SK-N-SH treated with all-trans-retinoic acid at 6 μM for 48 hours (cell line): ENCODE measurements at regions not wholly inside any gene's neighbourhood (a gene's known extent, or its start where the extent isn't known, plus 50 kb on each side); places are given as distances from the start of the nearest gene placed in this dataset.

Source experiments
- ATAC-seq: fragments of 200-7000 bp; cut with Tn5 transposase; 3 replicates; pipeline ENCODE4 v1.9.1; 2020; ENCODE audit warnings: mild to moderate bottlenecking, moderate library complexity
- ARNTL ChIP-seq: fragments of 450-650 bp; formaldehyde crosslinking; IDR thresholded peaks from 2 replicates; pipeline ENCODE4 v1.5.0; 2020; ENCODE audit warnings: low read depth, mild to moderate bottlenecking, moderate library complexity, borderline replicate concordance
- CREB5 ChIP-seq: fragments of 250-450 bp; sonication (Bioruptor Pico); IDR thresholded peaks from 2 replicates; pipeline ENCODE4 v1.5.1; 2020; ENCODE audit warnings: low read depth, mild to moderate bottlenecking, moderate library complexity
- ESRRG ChIP-seq: fragments of 250-450 bp; sonication (Bioruptor Pico); IDR thresholded peaks from 2 replicates; pipeline ENCODE4 v1.6.1; 2021; ENCODE audit warnings: mild to moderate bottlenecking
- ISL1 ChIP-seq: fragments of 250-450 bp; sonication (Bioruptor Pico); IDR thresholded peaks from 2 replicates; pipeline ENCODE4 v2.1.2; 2022; ENCODE audit warnings: mild to moderate bottlenecking, moderate library complexity
- OSR1 ChIP-seq: fragments of 250-450 bp; sonication (Bioruptor Pico); IDR thresholded peaks from 2 replicates; pipeline ENCODE4 v1.8.0; 2022; ENCODE audit warnings: moderate library complexity, mild to moderate bottlenecking, inconsistent platforms
- PATZ1 ChIP-seq: fragments of 250-450 bp; sonication (Bioruptor Pico); IDR thresholded peaks from 2 replicates; pipeline ENCODE4 v1.8.0; 2020; ENCODE audit warnings: mild to moderate bottlenecking, moderate library complexity, borderline replicate concordance
- PPARA ChIP-seq: fragments of 250-450 bp; sonication (Bioruptor Pico); IDR thresholded peaks from 2 replicates; pipeline ENCODE4 v1.5.0; 2020; ENCODE audit warnings: mild to moderate bottlenecking, borderline replicate concordance
- SNAI2 ChIP-seq: fragments of 250-450 bp; sonication (Bioruptor Pico); IDR thresholded peaks from 2 replicates; pipeline ENCODE4 v1.5.0; 2020; ENCODE audit warnings: mild to moderate bottlenecking, moderate library complexity
- TCF4 ChIP-seq: fragments of 250-450 bp; sonication (Bioruptor Pico); IDR thresholded peaks from 2 replicates; pipeline ENCODE4 v1.8.0; 2021; ENCODE audit warnings: mild to moderate bottlenecking, moderate library complexity, borderline replicate concordance
- TOX ChIP-seq: fragments of 250-450 bp; sonication (Bioruptor Pico); IDR thresholded peaks from 2 replicates; pipeline ENCODE4 v1.8.0; 2021; ENCODE audit warnings: mild to moderate bottlenecking, moderate library complexity, borderline replicate concordance
- TSHZ2 ChIP-seq: fragments of 250-450 bp; sonication (Bioruptor Pico); IDR thresholded peaks from 2 replicates; pipeline ENCODE4 v1.5.0; 2020; ENCODE audit warnings: mild to moderate bottlenecking, moderate library complexity
- ZC3H10 ChIP-seq: fragments of 250-450 bp; sonication (Bioruptor Pico); IDR thresholded peaks from 2 replicates; pipeline ENCODE4 v1.5.1; 2021; ENCODE audit warnings: mild to moderate bottlenecking, moderate library complexity
- ZFP3 ChIP-seq: fragments of 250-450 bp; sonication (Bioruptor Pico); IDR thresholded peaks from 2 replicates; pipeline ENCODE4 v1.5.0; 2020; ENCODE audit warnings: mild to moderate bottlenecking, moderate library complexity
- ZFP30 ChIP-seq: fragments of 450-650 bp; formaldehyde crosslinking; IDR thresholded peaks from 2 replicates; pipeline ENCODE4 v1.5.0; 2022; ENCODE audit warnings: mild to moderate bottlenecking, moderate library complexity
- ZNF565 ChIP-seq: fragments of 450-650 bp; formaldehyde crosslinking; conservative IDR thresholded peaks from 2 replicates; pipeline ENCODE4 v1.5.0; 2020; ENCODE audit warnings: low read depth, mild to moderate bottlenecking, moderate library complexity
- ZNF70 ChIP-seq: fragments of 450-650 bp; formaldehyde crosslinking; IDR thresholded peaks from 2 replicates; pipeline ENCODE4 v1.5.0; 2020; ENCODE audit warnings: mild to moderate bottlenecking, moderate library complexity
- ZNF8 ChIP-seq: fragments of 450-650 bp; formaldehyde crosslinking; IDR thresholded peaks from 2 replicates; pipeline ENCODE4 v1.5.0; 2020; ENCODE audit warnings: mild to moderate bottlenecking, moderate library complexity
- TF ChIP-seq, protein P1 (sequence below): fragments of 250-450 bp; sonication (Bioruptor Pico); IDR thresholded peaks from 2 replicates; pipeline ENCODE4 v1.5.1; 2021; ENCODE audit warnings: mild to moderate bottlenecking, moderate library complexity
- TF ChIP-seq, protein P2 (sequence below): fragments of 250-450 bp; sonication (Bioruptor Pico); IDR thresholded peaks from 2 replicates; pipeline ENCODE4 v1.8.0; 2021; ENCODE audit warnings: low read depth, mild to moderate bottlenecking, moderate library complexity, borderline replicate concordance

- TF ChIP-seq ESRRG (CRISPR knock-in tag) (no peak), PPARA (CRISPR knock-in tag) (no peak), TOX (CRISPR knock-in tag) (no peak), TCF4 (no peak), ZFP30 (no peak), ZNF565 (CRISPR knock-in tag) (no peak), ZC3H10 (CRISPR knock-in tag) (no peak), ZNF8 (no peak), CREB5 (CRISPR knock-in tag) (no peak), ZNF70 (CRISPR knock-in tag) (no peak), SNAI2 (CRISPR knock-in tag) (no peak), PATZ1 (no peak), TSHZ2 (CRISPR knock-in tag) (no peak), ARNTL (no peak)
- TF ChIP-seq, protein P1, sequence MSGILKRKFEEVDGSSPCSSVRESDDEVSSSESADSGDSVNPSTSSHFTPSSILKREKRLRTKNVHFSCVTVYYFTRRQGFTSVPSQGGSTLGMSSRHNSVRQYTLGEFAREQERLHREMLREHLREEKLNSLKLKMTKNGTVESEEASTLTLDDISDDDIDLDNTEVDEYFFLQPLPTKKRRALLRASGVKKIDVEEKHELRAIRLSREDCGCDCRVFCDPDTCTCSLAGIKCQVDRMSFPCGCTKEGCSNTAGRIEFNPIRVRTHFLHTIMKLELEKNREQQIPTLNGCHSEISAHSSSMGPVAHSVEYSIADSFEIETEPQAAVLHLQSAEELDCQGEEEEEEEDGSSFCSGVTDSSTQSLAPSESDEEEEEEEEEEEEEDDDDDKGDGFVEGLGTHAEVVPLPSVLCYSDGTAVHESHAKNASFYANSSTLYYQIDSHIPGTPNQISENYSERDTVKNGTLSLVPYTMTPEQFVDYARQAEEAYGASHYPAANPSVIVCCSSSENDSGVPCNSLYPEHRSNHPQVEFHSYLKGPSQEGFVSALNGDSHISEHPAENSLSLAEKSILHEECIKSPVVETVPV (CRISPR knock-in tag): no peak
- TF ChIP-seq, protein P2, sequence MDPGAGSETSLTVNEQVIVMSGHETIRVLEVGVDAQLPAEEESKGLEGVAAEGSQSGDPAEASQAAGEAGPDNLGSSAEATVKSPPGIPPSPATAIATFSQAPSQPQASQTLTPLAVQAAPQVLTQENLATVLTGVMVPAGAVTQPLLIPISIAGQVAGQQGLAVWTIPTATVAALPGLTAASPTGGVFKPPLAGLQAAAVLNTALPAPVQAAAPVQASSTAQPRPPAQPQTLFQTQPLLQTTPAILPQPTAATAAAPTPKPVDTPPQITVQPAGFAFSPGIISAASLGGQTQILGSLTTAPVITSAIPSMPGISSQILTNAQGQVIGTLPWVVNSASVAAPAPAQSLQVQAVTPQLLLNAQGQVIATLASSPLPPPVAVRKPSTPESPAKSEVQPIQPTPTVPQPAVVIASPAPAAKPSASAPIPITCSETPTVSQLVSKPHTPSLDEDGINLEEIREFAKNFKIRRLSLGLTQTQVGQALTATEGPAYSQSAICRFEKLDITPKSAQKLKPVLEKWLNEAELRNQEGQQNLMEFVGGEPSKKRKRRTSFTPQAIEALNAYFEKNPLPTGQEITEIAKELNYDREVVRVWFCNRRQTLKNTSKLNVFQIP (CRISPR knock-in tag): no peak
- ATAC-seq: no peak
Measured at GRCh38 chr12:25825446-25825845, 133.0 kb upstream of the RASSF8 start.

DNA sequence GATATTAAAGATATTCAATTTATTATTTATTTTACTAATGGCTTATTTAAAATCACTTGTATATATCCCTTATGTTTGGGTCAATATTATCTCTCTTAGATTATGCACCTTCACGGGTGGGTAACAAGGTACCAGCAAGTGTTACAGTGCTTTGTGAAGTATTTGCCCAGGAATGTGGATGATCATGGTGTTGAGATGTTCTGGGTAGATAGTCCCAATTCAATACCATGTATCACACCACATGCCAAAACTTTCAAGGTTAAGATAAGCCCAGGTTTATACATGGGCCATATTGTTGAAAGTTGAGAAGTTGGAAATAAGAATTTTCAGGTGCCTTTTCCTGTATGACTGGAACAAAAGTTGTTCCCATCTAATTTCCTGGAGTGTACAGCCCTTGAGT is 131.3 kb upstream of the RASSF8 start:
- TF ChIP-seq ISL1 (CRISPR knock-in tag) (no peak), OSR1 (CRISPR knock-in tag) (no peak)
- TF ChIP-seq, protein P2 (CRISPR knock-in tag): no peak
- TF ChIP-seq, protein P1 (CRISPR knock-in tag): no peak
- TF ChIP-seq, all 23 proteins: peak for 0
- ATAC-seq: no peak

DNA sequence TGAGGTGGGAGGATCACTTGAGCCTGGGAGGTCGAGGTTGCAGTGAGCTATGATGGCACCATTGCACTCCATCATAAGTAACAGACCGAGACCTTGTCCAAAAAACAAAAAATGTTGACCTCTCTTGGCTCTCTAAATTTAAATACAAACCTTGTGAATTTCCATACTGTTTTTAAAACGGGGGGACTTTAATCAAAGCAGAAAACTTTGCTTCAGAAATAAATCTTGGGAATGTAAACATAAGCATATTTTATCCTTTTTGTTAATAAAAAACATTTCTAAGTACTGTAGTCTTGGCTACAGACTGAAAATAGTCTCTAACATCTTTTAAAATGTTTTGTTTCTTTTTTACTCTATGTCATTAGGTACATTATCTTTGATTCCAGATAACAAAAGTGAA is 130.7 kb upstream of the RASSF8 start:
- TF ChIP-seq ARNTL (no peak), ZNF565 (CRISPR knock-in tag) (no peak), ZFP3 (no peak), SNAI2 (CRISPR knock-in tag) (no peak), TCF4 (no peak), ZC3H10 (CRISPR knock-in tag) (no peak), TOX (CRISPR knock-in tag) (no peak)
- no peak for ATAC-seq
